H1 (cell line): ENCODE measurements at regions not wholly inside any gene's neighbourhood (a gene's known extent, or its start where the extent isn't known, plus 50 kb on each side); places are given as distances from the start of the nearest gene placed in this dataset.

Experiments
- BCL11A ChIP-seq, 2 experiments: IDR thresholded peaks; one replicate each; pipeline ENCODE4 v1.6.1; 2011; ENCODE audit warnings: low read depth in 2 of 2, low read length in 2 of 2, mild to moderate bottlenecking in 2 of 2
- CBX8 ChIP-seq: fragments of 300-800, 300-1000 bp; sonication (generic); IDR thresholded peaks from 2 replicates; pipeline ENCODE4 v1.7.1; 2016; ENCODE audit warnings: low read depth, low read length, borderline replicate concordance
- CEBPB ChIP-seq: IDR thresholded peaks from 2 replicates; pipeline ENCODE4 v1.6.1; 2012; ENCODE audit warnings: low read depth, low read length
- CHD2 ChIP-seq: IDR thresholded peaks from 2 replicates; pipeline ENCODE4 v1.6.1; 2012; ENCODE audit warnings: low read length, improper control_type of control experiment
- EZH2 ChIP-seq: fragments of 200-600 bp; sonication (generic); IDR thresholded peaks from 2 replicates; pipeline ENCODE4 v1.7.1; 2012; ENCODE audit warnings: low read depth, mild to moderate bottlenecking, moderate library complexity, low read length, inconsistent platforms; ENCODE audit not compliant: severe bottlenecking
- JUN ChIP-seq: IDR thresholded peaks from 2 replicates; pipeline ENCODE4 v1.6.1; 2011; ENCODE audit warnings: low read depth, mild to moderate bottlenecking, improper control_type of control experiment, low read length
- POLR2A ChIP-seq, 2 experiments: IDR thresholded peaks; 1 replicate in 1 of 2; 2 replicates in 1 of 2; pipeline ENCODE4 v1.6.1; 2011; ENCODE audit warnings: low read depth in 2 of 2, low read length in 2 of 2, mild to moderate bottlenecking in 2 of 2; ENCODE audit errors: control extremely low read depth in 1 of 2
- POLR2AphosphoS5 ChIP-seq: IDR thresholded peaks from 2 replicates; pipeline ENCODE4 v1.6.1; 2011; ENCODE audit warnings: low read depth, low read length
- RAD21 ChIP-seq, 2 experiments: IDR thresholded peaks in 1 of 2; conservative IDR thresholded peaks in 1 of 2; 2 replicates each; pipeline ENCODE4 v1.6.1; 2011; ENCODE audit warnings: low read depth in 2 of 2, low read length in 2 of 2, improper control_type of control experiment in 1 of 2, inconsistent platforms in 1 of 2, mild to moderate bottlenecking in 1 of 2, moderate library complexity in 1 of 2
- RBBP5 ChIP-seq: IDR thresholded peaks from 2 replicates; pipeline ENCODE4 v1.7.1; 2012; ENCODE audit warnings: low read depth, mild to moderate bottlenecking, inconsistent platforms, low read length, moderate library complexity, borderline replicate concordance
- TAF1 ChIP-seq: IDR thresholded peaks from 2 replicates; pipeline ENCODE4 v1.6.1; 2011; ENCODE audit warnings: mild to moderate bottlenecking, low read depth, low read length
- TEAD4 ChIP-seq: IDR thresholded peaks from 2 replicates; pipeline ENCODE4 v1.6.1; 2012; ENCODE audit warnings: low read depth, low read length, inconsistent platforms, mixed read lengths
- YY1 ChIP-seq: IDR thresholded peaks from 2 replicates; pipeline ENCODE4 v1.6.1; 2011; ENCODE audit warnings: low read depth, mild to moderate bottlenecking, low read length
- TF ChIP-seq, protein P1 (sequence below), 3 experiments: IDR thresholded peaks; 1 replicate in 2 of 3; 2 replicates in 1 of 3; pipeline versions ENCODE4 v1.5.1 to v1.6.1; 2011; ENCODE audit warnings: low read length in 3 of 3, mild to moderate bottlenecking in 3 of 3, inconsistent platforms in 2 of 3, low read depth in 1 of 3, moderate library complexity in 1 of 3; ENCODE audit not compliant: insufficient read depth in 1 of 3; ENCODE audit errors: control extremely low read depth in 1 of 3

DNA sequence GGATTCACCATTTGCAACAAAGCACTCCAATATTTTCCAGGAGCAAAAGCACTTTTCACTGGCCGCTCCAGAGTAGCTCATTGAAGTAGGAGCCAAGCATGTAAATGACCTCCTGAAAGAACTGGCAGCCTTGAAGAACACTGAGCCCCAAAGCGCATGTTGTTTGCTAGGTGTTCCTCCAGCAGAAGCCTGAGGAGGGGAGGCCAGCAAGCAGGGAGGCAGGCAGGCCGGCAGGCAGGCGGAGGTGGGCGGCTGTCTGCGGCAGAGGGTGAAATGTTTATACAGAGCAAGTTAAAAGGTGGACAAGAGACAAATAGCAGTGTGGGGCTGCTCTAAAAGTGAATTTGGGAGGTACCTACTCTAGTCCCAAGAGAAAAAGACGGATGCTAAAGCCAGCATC lies 439.4 kb downstream of the CCDC91 start:
- no peak for TF ChIP-seq EZH2
- TF ChIP-seq, protein P1, sequence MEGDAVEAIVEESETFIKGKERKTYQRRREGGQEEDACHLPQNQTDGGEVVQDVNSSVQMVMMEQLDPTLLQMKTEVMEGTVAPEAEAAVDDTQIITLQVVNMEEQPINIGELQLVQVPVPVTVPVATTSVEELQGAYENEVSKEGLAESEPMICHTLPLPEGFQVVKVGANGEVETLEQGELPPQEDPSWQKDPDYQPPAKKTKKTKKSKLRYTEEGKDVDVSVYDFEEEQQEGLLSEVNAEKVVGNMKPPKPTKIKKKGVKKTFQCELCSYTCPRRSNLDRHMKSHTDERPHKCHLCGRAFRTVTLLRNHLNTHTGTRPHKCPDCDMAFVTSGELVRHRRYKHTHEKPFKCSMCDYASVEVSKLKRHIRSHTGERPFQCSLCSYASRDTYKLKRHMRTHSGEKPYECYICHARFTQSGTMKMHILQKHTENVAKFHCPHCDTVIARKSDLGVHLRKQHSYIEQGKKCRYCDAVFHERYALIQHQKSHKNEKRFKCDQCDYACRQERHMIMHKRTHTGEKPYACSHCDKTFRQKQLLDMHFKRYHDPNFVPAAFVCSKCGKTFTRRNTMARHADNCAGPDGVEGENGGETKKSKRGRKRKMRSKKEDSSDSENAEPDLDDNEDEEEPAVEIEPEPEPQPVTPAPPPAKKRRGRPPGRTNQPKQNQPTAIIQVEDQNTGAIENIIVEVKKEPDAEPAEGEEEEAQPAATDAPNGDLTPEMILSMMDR (IDR thresholded peaks at IDR 0.05; ENCODE audit: control extremely low read depth in 1 of 3, insufficient read depth in 1 of 3, low read depth in 1 of 3, low read length in 3 of 3): no peak
- TF ChIP-seq YY1: no peak
- TF ChIP-seq CHD2: no peak
- TF ChIP-seq RBBP5: no peak
- no peak for TF ChIP-seq POLR2A (IDR thresholded peaks at IDR 0.05; ENCODE audit: control extremely low read depth in 1 of 2, low read depth in 2 of 2, low read length in 2 of 2)
- no peak for TF ChIP-seq CEBPB
- TF ChIP-seq POLR2AphosphoS5: no peak
- no peak for TF ChIP-seq RAD21 (IDR thresholded peaks at IDR 0.05 in 1 of 2, conservative IDR thresholded peaks at IDR 0.05 in 1 of 2; ENCODE audit: low read depth in 2 of 2, low read length in 2 of 2)
- TF ChIP-seq CBX8: no peak
- TF ChIP-seq BCL11A (IDR thresholded peaks at IDR 0.05; ENCODE audit: low read depth in 2 of 2, low read length in 2 of 2): no peak
- no peak for TF ChIP-seq TAF1
- no peak for TF ChIP-seq JUN
- no peak for TF ChIP-seq TEAD4
